ENCODE measurements at regions not wholly inside any gene's neighbourhood (a gene's known extent, or its start where the extent isn't known, plus 50 kb on each side); places are given as distances from the start of the nearest gene placed in this dataset.

DNA sequence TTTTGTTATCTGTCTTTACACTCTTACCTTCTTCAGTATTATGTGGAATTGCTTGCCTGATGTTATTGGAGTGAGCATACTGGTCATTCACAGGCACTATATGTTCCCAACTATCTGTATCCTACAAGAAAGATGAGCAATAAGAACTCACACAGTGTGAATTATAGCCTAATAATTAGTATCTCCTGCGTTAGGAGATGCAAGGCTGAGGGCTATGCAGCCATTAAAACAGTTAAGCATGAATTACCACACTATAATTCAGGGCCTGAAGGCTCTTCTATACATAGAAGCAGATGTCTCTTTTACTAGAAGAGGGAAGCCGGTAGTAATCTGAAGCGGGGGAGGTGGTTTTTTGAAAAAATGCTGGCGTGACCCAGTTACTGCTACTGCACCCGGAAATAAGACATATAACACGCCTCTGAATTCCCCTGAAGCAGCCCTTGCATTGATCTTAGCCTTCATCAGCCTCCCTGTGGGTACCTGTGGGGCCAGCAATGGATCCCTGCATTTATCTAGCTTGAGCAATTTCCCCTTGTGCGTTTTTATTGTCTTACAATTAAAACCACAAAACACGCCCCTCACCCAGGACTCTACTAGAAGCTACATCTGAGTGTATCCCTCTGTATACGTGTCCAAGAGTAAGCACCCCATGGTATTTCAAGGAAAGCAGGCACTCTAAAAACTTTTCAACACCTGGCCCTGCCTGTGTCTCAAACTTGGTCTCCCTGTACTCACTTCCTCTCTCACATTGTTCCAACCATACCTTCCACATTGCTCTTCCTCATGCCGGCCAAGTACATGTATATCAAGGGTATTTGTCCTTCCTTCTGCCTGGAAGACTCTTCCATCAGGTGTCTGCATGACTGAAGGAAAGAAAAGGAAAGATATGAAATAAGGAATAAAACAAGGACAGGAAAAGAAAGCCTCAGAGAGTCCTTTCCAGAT lies 210.9 kb upstream of the ARID2 start:
- TF ChIP-seq, protein P1, sequence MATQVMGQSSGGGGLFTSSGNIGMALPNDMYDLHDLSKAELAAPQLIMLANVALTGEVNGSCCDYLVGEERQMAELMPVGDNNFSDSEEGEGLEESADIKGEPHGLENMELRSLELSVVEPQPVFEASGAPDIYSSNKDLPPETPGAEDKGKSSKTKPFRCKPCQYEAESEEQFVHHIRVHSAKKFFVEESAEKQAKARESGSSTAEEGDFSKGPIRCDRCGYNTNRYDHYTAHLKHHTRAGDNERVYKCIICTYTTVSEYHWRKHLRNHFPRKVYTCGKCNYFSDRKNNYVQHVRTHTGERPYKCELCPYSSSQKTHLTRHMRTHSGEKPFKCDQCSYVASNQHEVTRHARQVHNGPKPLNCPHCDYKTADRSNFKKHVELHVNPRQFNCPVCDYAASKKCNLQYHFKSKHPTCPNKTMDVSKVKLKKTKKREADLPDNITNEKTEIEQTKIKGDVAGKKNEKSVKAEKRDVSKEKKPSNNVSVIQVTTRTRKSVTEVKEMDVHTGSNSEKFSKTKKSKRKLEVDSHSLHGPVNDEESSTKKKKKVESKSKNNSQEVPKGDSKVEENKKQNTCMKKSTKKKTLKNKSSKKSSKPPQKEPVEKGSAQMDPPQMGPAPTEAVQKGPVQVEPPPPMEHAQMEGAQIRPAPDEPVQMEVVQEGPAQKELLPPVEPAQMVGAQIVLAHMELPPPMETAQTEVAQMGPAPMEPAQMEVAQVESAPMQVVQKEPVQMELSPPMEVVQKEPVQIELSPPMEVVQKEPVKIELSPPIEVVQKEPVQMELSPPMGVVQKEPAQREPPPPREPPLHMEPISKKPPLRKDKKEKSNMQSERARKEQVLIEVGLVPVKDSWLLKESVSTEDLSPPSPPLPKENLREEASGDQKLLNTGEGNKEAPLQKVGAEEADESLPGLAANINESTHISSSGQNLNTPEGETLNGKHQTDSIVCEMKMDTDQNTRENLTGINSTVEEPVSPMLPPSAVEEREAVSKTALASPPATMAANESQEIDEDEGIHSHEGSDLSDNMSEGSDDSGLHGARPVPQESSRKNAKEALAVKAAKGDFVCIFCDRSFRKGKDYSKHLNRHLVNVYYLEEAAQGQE (IDR thresholded peaks at IDR 0.05; ENCODE audit: insufficient read depth in 1 of 2, low read depth in 2 of 2, low read length in 2 of 2): no peak
- TF ChIP-seq POLR2AphosphoS5 (IDR thresholded peaks at IDR 0.05; ENCODE audit: low read depth, low read length) (no peak), SIN3A (IDR thresholded peaks at IDR 0.05; ENCODE audit: borderline replicate concordance, insufficient read depth, low read length) (no peak), FOXP2 (optimal IDR thresholded peaks at IDR 0.05; ENCODE audit: borderline replicate concordance, extremely low read depth, extremely low read length, insufficient read depth) (no peak), TAF1 (IDR thresholded peaks at IDR 0.05; ENCODE audit: borderline replicate concordance, insufficient read depth, low read length) (no peak)

DNA sequence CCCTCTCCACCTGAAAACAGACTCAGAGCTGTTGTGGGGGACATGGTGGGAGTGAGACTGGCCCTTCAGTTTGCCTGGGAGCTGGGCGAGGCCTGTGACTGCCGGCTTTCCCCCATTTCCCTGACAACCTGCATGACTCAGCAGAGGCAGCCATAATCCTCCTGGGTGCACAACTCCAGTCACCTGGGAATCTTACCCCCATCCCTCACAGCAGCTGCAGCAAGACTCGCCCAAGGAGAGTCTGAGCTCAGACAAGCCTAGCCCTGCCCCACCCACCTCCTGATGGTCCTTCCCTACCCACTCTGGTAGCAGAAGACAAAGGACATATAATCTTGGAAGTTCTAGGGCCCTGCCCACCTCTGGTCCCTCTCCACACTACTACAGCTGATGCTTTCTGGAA lies 207.3 kb upstream of the ARID2 start:
- no peak for TF ChIP-seq TAF1 (IDR thresholded peaks at IDR 0.05; ENCODE audit: borderline replicate concordance, insufficient read depth, low read length)

DNA sequence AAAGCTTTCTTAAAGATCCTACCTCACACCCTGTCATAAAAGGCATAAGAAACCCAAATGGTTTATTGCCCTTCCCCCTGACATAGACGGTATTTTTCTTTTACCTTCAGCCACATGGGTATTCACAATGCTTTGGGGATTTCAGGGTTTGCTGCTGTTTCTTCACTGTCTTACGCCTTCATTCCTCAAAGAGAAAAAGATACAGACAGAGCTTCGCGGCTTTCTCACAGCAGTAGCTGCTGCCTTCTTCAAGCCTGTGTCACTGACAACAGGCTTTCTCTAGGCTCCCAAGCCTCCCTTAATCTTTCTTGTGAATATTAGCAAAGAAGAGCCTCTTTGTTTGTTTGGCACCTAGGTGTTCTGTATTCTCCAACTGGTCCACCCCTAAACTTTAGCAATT lies 197.4 kb upstream of the ARID2 start:
- TF ChIP-seq FOXP2 (optimal IDR thresholded peaks at IDR 0.05; ENCODE audit: borderline replicate concordance, extremely low read depth, extremely low read length, insufficient read depth) (no peak), POLR2AphosphoS5 (IDR thresholded peaks at IDR 0.05; ENCODE audit: low read depth, low read length) (no peak), SIN3A (IDR thresholded peaks at IDR 0.05; ENCODE audit: borderline replicate concordance, insufficient read depth, low read length) (no peak), TAF1 (IDR thresholded peaks at IDR 0.05; ENCODE audit: borderline replicate concordance, insufficient read depth, low read length) (no peak)
- TF ChIP-seq, protein P1 (IDR thresholded peaks at IDR 0.05; ENCODE audit: insufficient read depth in 1 of 2, low read depth in 2 of 2, low read length in 2 of 2): no peak

DNA sequence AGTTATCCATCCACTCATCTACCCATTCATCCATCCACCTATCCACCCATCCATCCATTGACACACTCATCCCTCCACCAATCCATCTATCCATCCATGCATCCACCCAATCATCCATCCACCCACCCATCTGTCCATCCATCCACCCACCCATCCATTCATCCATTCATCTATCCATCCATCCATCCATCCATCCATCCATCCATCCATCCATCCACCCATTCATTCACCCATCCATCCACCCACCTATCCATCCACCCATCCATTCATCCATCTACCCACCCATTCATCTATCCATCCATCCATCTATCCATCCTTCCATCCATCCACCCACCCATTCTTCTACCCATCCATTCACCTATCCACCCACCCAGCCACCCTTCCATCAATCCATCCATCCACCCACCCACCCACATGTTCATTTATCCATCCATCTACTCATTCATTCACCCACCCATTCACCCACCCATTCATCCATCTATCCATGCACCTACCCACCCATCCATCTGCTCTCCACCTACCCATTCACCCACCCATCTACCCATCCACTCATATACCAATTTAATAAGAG lies 193.8 kb upstream of the ARID2 start:
- TF ChIP-seq SIN3A (IDR thresholded peaks at IDR 0.05; ENCODE audit: borderline replicate concordance, insufficient read depth, low read length): no peak
- TF ChIP-seq, protein P1 (IDR thresholded peaks at IDR 0.05; ENCODE audit: insufficient read depth in 1 of 2, low read depth in 2 of 2, low read length in 2 of 2): no peak
- TF ChIP-seq FOXP2 (optimal IDR thresholded peaks at IDR 0.05; ENCODE audit: borderline replicate concordance, extremely low read depth, extremely low read length, insufficient read depth): no peak
- no peak for TF ChIP-seq POLR2AphosphoS5 (IDR thresholded peaks at IDR 0.05; ENCODE audit: low read depth, low read length)
- TF ChIP-seq TAF1 (IDR thresholded peaks at IDR 0.05; ENCODE audit: borderline replicate concordance, insufficient read depth, low read length): no peak

DNA sequence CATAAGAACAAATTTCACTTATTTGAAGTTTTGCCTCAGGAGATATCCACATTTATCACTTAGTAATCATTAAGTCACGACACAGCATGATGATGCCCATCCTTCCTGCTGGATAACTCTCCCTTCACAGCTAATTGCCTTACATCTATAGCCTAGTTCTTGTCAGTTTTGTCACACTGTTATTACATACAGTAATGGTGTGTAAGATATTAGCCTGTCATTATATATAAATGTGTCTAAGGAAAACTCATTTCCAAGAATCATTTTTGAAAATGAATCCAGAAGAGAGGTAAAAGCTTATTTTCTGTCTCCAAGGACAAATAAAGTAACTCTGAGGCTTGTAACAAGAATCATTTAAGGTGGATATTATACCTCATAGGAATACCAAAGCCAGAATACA lies 193.2 kb upstream of the ARID2 start:
- no peak for TF ChIP-seq POLR2AphosphoS5 (IDR thresholded peaks at IDR 0.05; ENCODE audit: low read depth, low read length)
- TF ChIP-seq, protein P1 (IDR thresholded peaks at IDR 0.05; ENCODE audit: insufficient read depth in 1 of 2, low read depth in 2 of 2, low read length in 2 of 2): no peak
- TF ChIP-seq FOXP2 (optimal IDR thresholded peaks at IDR 0.05; ENCODE audit: borderline replicate concordance, extremely low read depth, extremely low read length, insufficient read depth): no peak
- no peak for TF ChIP-seq TAF1 (IDR thresholded peaks at IDR 0.05; ENCODE audit: borderline replicate concordance, insufficient read depth, low read length)
- no peak for TF ChIP-seq SIN3A (IDR thresholded peaks at IDR 0.05; ENCODE audit: borderline replicate concordance, insufficient read depth, low read length)

All from PFSK-1 (cell line).